Heart left ventricle (tissue), 13 donors: ENCODE measurements at regions not wholly inside any gene's neighbourhood (a gene's known extent, or its start where the extent isn't known, plus 50 kb on each side); places are given as distances from the start of the nearest gene placed in this dataset.

Experiments used
- POLR2A ChIP-seq, 2 donors: fragments of 450-650 bp; IDR thresholded peaks; one replicate each; pipeline ENCODE4 v1.6.1; 2017; ENCODE audit warnings: antibody characterized with exemption in 2 of 2, mild to moderate bottlenecking in 2 of 2, moderate library complexity in 2 of 2
- TF ChIP-seq, protein P1 (sequence below), 12 donors: fragments of 200-600 bp; sonication (generic) in 4 of 12; IDR thresholded peaks; one replicate each; pipeline versions ENCODE4 v1.5.0 to v1.8.0; 2018 to 2022; ENCODE audit warnings: antibody characterized with exemption in 12 of 12, mild to moderate bottlenecking in 5 of 12
- donor health status: ischemic (EF 13 %, LVEDD 7.1; RV severe dilation, severe dysfunction).
- donor health status: DM: no; HTN: yes; CAD: no.
- donor health status: DM: no; HTN: no; CAD: no.
- donor health status: ischemic (EF 25% LVEDD 6.9; RV normal size, moderate dysfunction).
- donor health status: ischemic (EF 25% LVEDD 5.7; RV mildly dilated, moderate dysfunction).
- donor health status: ischemic (EF 35%, LVEDD 5.7; RV mildly dilated, moderate dysfunction).
- donor health status: nonischemic (EF 11% LVEDD 7.7; RV severe dilation, severe dysfunction).
- donor health status: DM: yes; HTN: yes; CAD: no.
- donor health status: PGD.
- donor health status: ischemic (EF 29% LVEDD 5.4; RV normal size, mild dysfunction).
- donor health status: nonischemic (EF 23%, LVEDD 6.1; RV moderate dilation, normal function).

DNA sequence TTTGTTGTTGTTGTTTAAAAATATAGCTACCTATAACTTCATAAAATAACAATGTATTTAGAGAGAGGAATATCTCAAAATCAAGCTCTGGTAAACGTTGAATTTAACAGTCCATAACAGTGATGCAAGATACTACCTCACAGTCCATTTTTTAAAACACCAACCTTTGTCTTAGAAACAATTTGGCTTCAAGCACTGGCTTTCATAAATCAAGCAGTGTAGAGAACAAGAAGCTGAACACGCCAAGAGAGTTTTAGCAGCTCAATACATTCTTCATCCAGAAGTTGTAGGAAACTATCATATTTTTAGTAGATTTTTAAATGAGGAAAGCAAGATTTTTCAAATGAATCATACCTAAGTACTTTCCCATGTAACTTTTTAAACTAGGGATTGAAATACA is 334.3 kb upstream of the ADAMTS5 start:
- TF ChIP-seq, protein P1, sequence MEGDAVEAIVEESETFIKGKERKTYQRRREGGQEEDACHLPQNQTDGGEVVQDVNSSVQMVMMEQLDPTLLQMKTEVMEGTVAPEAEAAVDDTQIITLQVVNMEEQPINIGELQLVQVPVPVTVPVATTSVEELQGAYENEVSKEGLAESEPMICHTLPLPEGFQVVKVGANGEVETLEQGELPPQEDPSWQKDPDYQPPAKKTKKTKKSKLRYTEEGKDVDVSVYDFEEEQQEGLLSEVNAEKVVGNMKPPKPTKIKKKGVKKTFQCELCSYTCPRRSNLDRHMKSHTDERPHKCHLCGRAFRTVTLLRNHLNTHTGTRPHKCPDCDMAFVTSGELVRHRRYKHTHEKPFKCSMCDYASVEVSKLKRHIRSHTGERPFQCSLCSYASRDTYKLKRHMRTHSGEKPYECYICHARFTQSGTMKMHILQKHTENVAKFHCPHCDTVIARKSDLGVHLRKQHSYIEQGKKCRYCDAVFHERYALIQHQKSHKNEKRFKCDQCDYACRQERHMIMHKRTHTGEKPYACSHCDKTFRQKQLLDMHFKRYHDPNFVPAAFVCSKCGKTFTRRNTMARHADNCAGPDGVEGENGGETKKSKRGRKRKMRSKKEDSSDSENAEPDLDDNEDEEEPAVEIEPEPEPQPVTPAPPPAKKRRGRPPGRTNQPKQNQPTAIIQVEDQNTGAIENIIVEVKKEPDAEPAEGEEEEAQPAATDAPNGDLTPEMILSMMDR (IDR thresholded peaks at IDR 0.05) = no peak
- TF ChIP-seq POLR2A (IDR thresholded peaks at IDR 0.05) = no peak
